Tibial nerve (tissue), 4 donors: ENCODE measurements at regions not wholly inside any gene's neighbourhood (a gene's known extent, or its start where the extent isn't known, plus 50 kb on each side); places are given as distances from the start of the nearest gene placed in this dataset.

Experiments
- CTCF ChIP-seq, 5 experiments: fragments of 200-600 bp in 3 of 5; fragments of 450-650 bp in 2 of 5; sonication (generic) in 3 of 5; IDR thresholded peaks; one replicate each; pipeline ENCODE4 v1.5.1; 2016 to 2019; ENCODE audit warnings: antibody characterized with exemption in 5 of 5, mild to moderate bottlenecking in 3 of 5, moderate library complexity in 2 of 5
- EP300 ChIP-seq, 2 donors: sonication (generic); formaldehyde crosslinking; IDR thresholded peaks; one replicate each; pipeline ENCODE4 v1.6.1; 2017; ENCODE audit warnings: antibody characterized with exemption in 2 of 2, mild to moderate bottlenecking in 1 of 2
- POLR2A ChIP-seq, 2 donors: fragments of 450-650 bp; IDR thresholded peaks; one replicate each; pipeline ENCODE4 v1.6.1; 2017; ENCODE audit warnings: antibody characterized with exemption in 2 of 2, mild to moderate bottlenecking in 2 of 2, moderate library complexity in 2 of 2

GRCh38 chr2:4551691-4552474 lies 848.5 kb downstream of the DCDC2C start:
- no peak for TF ChIP-seq CTCF (IDR thresholded peaks at IDR 0.05)
- no peak for TF ChIP-seq POLR2A (IDR thresholded peaks at IDR 0.05)
- TF ChIP-seq EP300 (IDR thresholded peaks at IDR 0.05): no peak
